HG02981 (cell line): ENCODE measurements at regions not wholly inside any gene's neighbourhood (a gene's known extent, or its start where the extent isn't known, plus 50 kb on each side); places are given as distances from the start of the nearest gene placed in this dataset.

ENCODE experiments used
- ATAC-seq: cut with Tn5 transposase; IDR thresholded peaks from one replicate; pipeline ENCODE4 v1.9.1; 2021; ENCODE audit warnings: mild to moderate bottlenecking, moderate library complexity; ENCODE audit not compliant: unreplicated experiment

GRCh38 chr13:73970421-73971055 is 163.7 kb downstream of the KLF12 start:
- ATAC-seq = no peak

- ATAC-seq = peak; percentile 100
Observed at GRCh38 chr13:73967397-73968165, 166.6 kb downstream of the KLF12 start.

DNA sequence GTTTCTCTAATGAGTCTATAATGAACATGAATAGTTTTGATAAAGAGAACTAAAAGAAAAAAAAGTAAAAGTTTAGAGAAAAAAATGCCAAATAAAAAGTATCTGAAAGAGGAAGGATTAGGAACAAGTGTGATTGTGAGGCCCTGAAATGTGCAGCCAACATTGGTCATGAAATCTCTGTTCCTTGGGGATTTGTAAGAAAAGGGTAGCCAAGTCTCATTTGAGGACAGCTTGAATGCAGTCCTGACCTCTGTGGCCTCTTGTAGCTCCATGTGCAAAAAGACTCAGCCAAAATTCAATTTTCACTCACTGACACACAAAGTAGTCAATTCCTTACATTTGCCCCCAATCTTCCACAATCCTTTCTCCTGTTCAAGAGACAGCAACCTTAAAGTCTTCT is 167.9 kb downstream of the KLF12 start:
- ATAC-seq = no peak

DNA sequence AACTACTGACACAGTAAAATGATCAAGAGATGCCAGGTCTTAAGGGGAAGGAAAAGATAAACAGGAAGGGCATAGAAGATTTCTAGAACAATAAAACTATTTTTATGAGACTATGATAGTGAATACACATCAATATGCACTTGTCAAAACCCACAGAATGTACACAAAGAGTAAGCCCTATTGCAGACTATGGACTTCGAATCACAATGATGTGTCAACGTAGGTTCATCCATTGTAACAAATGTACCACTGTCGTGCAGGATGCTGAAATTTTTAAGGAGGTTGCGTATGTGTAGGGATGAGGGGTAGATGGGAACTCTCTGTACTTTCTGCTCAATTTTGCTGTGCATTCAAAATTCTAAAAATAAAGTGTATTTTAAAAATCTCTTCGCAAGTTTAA is 171.9 kb downstream of the KLF12 start:
- ATAC-seq = no peak

DNA sequence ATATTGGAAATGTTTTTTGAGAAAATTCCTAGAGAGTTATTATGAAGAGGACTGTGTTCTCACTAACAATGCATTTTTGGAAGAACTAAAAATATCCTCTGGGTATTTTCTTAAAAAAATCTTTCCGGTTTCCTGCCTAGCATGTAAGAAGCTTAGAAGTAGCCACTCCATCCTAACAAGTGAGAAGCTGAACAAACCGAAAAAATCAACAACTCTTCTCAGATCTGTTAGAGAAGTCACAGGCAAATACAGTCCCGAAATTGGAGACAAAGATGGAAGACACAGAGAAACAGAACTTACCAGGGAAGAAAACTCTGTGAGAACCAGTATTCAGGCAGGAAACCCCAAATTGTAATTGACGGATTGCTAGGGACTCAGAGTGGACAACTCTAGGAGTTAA is 173.0 kb downstream of the KLF12 start:
- no peak for ATAC-seq

DNA sequence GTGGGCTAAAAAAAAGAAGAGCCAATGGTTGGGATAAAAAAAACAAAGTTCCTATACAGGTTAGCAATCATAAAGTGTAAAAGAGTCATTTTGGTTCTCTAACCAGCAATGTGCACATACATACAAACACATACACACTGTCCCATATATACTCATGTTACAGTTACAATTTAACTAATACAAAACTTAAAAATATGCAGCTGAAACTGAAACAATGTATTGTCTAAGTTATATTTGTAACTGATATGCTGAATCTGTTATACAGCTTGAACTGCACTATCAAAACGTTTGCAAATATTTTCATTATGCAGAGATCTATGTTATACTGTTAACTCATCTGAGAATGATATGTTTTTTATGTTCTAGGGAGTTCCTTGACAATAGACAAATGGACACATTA is 173.7 kb downstream of the KLF12 start:
- peak; percentile 58 for ATAC-seq

GRCh38 chr13:73958657-73959397 is 175.4 kb downstream of the KLF12 start:
- no peak for ATAC-seq

- no peak for ATAC-seq
Observed at GRCh38 chr13:73957889-73958288, 176.3 kb downstream of the KLF12 start.

DNA sequence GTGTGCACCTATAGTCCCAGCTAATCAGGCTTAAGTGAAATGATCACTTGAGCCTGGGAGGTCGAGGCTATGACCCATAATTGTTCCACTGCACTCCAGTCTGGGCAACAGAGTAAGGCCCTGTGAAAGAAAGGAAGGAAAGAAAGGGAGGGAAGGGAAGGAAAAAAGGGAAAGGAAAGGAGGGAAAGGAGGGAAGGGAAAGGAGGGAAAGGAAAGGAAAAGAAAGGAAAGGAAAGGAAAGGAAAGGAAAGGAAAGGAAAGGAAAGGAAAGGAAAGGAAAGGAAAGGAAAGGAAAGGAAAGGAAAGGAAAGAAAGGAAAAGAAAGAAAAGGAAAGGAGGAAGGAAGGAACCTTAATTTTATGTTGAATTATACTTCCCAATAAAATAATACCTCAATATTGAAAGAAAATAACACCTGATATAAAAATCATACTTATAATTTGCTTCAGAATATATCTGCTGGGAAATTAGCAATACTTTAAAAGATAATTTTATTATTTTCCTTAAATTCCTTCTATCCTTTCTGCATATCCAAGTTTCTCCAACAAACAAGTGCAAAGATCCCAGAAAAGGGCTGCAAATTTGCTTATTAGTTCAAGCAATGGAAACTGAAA is 177.3 kb downstream of the KLF12 start:
- no peak for ATAC-seq

GRCh38 chr13:73955977-73956500 is 178.2 kb downstream of the KLF12 start:
- ATAC-seq = no peak

- ATAC-seq = peak; percentile 67
Observed at GRCh38 chr13:73954808-73955207, 179.4 kb downstream of the KLF12 start.

DNA sequence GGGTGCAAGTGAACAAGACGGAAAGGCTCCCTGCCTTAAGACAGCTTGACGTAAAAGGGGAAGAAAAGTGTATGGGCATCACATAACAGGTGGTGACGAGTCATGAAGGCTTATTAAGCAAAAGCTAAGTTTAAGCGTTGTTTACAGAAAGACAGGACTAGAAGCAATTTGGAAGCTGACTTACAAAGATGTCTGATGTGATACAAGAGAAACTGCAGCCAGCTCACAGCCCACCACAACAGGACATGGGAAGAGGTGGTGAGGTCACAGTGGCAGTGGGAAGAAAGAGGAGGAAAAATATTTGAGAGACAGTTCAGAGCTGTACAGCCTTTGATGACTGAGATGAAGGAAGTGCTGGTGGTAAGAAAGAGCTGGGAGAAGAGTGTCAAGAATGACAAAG is 181.6 kb downstream of the KLF12 start:
- ATAC-seq = no peak

GRCh38 chr13:73948848-73949529 is 185.2 kb downstream of the KLF12 start:
- peak; percentile 69 for ATAC-seq

GRCh38 chr13:73945871-73946270 is 188.3 kb downstream of the KLF12 start:
- no peak for ATAC-seq

GRCh38 chr13:73945382-73945781 is 188.8 kb downstream of the KLF12 start:
- ATAC-seq = no peak

- ATAC-seq = no peak
Observed at GRCh38 chr13:73943965-73944233, 190.3 kb downstream of the KLF12 start.

DNA sequence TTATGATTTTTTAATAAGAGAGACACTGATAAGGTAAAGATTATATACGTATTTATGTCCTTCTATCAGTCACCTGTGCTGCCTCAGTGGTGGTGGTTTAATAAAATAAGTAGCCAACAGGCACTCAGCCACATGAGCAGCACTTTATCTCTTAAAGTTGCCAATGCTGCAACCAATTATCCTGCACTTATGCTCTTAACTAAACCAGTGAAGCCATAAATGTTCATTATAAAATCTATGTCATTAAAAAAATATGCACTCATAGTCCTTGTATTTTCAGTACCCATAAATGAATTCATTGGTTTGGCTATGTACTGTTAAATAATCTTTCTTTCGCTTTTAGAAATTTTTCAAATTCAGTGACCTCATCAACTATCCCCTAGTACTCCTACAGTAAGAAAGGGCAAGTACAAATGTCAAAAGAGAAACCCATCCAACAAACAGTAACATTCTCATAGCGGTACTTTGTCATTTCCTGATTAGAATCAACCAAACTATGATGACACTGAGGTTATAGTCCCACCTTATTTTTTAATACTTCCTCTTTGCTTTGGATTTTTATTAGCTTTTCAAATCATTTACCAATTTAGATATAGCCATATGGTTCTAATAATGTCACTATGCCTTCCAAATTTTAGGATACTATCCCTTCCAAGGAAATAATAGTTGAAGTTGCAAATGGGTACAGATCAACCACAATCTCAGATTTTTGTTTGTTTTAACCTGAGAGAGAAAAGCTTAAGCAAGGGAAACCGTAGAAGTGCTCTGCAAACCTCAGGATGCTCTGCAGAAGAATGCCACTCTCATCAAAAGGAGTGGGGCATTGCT is 190.9 kb downstream of the KLF12 start:
- ATAC-seq = peak; percentile 93

DNA sequence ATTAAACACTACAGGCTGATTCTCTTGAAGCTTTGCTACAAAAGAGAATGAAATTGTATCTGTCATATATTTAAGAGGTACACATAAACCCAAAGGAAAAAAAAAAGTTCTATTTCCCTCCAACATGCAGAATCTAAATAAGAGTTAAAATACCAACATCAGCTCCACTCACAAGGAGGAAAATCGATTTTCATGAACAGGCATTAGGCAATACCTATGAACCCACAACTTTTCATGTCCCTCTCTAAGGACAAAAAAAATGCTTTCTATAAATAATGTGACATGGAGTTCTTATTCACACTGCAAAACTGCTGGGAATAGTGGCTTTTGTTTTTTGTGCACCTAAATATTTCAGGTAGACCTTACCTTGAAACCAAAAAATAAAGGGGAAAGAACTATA is 192.5 kb downstream of the KLF12 start:
- ATAC-seq = no peak

DNA sequence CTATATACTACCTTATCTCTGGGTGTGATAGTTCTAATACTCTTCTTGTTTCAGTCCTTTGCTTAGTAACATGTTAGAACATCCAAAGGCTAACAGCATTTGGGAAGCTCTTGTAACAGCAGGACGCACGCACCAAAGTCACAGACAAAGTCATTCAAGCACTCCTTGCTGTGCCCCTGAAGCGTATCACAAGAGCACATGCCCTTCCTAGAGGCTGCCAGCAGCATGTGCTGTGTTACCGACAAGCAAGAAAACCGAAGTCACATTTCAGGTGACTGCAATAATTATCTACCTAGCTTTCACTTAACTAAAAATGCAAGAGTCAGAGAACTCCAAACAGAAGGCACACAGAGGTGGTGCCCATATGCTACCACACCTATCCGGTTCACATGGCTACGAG is 194.1 kb downstream of the KLF12 start:
- ATAC-seq = no peak

- ATAC-seq = no peak
Observed at GRCh38 chr13:73939603-73940002, 194.6 kb downstream of the KLF12 start.
